ENCODE measurements at regions not wholly inside any gene's neighbourhood (a gene's known extent, or its start where the extent isn't known, plus 50 kb on each side); places are given as distances from the start of the nearest gene placed in this dataset.

- TF ChIP-seq CTCF (IDR thresholded peaks at IDR 0.05): no peak
These were observed 483.2 kb upstream of the FRG2C start for GRCh38 chr3:75180945-75181298.

- no peak for TF ChIP-seq CTCF (IDR thresholded peaks at IDR 0.05)
These were observed 475.2 kb upstream of the FRG2C start for GRCh38 chr3:75188962-75189361.

GRCh38 chr3:75192146-75192616 lies 471.9 kb upstream of the FRG2C start:
- TF ChIP-seq CTCF (IDR thresholded peaks at IDR 0.05): peak; percentile 94

- TF ChIP-seq CTCF (IDR thresholded peaks at IDR 0.05): no peak
These were observed 470.3 kb upstream of the FRG2C start for GRCh38 chr3:75193797-75194196.

GRCh38 chr3:75218577-75218976 lies 445.6 kb upstream of the FRG2C start:
- peak; percentile 38; the same call in 1 of the 2 replicates for TF ChIP-seq CTCF (IDR thresholded peaks at IDR 0.05)

GRCh38 chr3:75220932-75221331 lies 443.2 kb upstream of the FRG2C start:
- TF ChIP-seq CTCF (IDR thresholded peaks at IDR 0.05): no peak

GRCh38 chr3:75224412-75224811 lies 439.7 kb upstream of the FRG2C start:
- no peak for TF ChIP-seq CTCF (IDR thresholded peaks at IDR 0.05)

- TF ChIP-seq CTCF (IDR thresholded peaks at IDR 0.05): no peak
These were observed 431.9 kb upstream of the FRG2C start for GRCh38 chr3:75232216-75232615.
